ENCODE measurements at regions not wholly inside any gene's neighbourhood (a gene's known extent, or its start where the extent isn't known, plus 50 kb on each side); places are given as distances from the start of the nearest gene placed in this dataset.

DNA sequence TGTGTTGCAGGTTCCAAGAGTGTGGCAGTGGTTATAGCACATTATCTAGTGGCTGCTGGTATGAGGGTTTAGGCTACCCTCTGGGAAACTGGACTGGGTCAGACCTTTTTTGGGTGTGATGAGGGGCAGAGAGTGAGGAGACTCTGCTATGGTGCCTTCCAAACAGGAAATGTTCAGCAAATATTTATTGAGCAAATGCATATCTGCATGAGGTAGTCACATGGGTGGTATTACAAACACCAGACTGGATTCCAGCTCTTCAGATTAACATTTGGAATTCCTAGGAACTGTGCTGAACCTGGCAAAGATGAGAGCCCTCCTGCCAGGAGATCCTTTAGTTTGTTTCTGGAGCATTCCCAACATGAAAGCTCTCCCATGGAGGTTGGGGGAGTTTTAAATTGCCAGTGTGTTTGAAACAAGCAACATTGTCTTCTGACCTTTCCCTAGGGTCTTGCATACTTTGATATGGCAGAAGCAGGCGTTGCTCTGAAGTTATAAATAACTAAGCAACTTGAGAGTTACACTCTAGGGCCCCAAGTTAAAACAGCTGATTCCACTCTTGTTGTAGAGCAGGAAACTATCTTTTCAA, 341.2 kb upstream of the C2CD4B start:
- no peak for TF ChIP-seq TAF1 (IDR thresholded peaks at IDR 0.05; ENCODE audit: low read depth)
- no peak for TF ChIP-seq RAD21 (IDR thresholded peaks at IDR 0.05; ENCODE audit: low read depth)
- TF ChIP-seq, protein P1, sequence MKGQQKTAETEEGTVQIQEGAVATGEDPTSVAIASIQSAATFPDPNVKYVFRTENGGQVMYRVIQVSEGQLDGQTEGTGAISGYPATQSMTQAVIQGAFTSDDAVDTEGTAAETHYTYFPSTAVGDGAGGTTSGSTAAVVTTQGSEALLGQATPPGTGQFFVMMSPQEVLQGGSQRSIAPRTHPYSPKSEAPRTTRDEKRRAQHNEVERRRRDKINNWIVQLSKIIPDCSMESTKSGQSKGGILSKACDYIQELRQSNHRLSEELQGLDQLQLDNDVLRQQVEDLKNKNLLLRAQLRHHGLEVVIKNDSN (IDR thresholded peaks at IDR 0.05), result no peak
- TF ChIP-seq YY1 (IDR thresholded peaks at IDR 0.05; ENCODE audit: low read depth), result no peak
- TF ChIP-seq, protein P2, sequence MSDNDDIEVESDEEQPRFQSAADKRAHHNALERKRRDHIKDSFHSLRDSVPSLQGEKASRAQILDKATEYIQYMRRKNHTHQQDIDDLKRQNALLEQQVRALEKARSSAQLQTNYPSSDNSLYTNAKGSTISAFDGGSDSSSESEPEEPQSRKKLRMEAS (IDR thresholded peaks at IDR 0.05), result no peak
- no peak for TF ChIP-seq EP300 (IDR thresholded peaks at IDR 0.05; ENCODE audit: borderline replicate concordance)
- no peak for TF ChIP-seq CREB1 (IDR thresholded peaks at IDR 0.05; ENCODE audit: low read depth)
- no peak for TF ChIP-seq CEBPB (IDR thresholded peaks at IDR 0.05)
- TF ChIP-seq TCF12 (IDR thresholded peaks at IDR 0.05; ENCODE audit: low read depth), result no peak
- no peak for TF ChIP-seq TEAD4 (IDR thresholded peaks at IDR 0.05)
- TF ChIP-seq NFIC (IDR thresholded peaks at IDR 0.05), result no peak
- no peak for TF ChIP-seq FOXM1 (IDR thresholded peaks at IDR 0.05; ENCODE audit: borderline replicate concordance, low read depth)
- TF ChIP-seq EGR1 (IDR thresholded peaks at IDR 0.05), result no peak
- TF ChIP-seq, protein P3, sequence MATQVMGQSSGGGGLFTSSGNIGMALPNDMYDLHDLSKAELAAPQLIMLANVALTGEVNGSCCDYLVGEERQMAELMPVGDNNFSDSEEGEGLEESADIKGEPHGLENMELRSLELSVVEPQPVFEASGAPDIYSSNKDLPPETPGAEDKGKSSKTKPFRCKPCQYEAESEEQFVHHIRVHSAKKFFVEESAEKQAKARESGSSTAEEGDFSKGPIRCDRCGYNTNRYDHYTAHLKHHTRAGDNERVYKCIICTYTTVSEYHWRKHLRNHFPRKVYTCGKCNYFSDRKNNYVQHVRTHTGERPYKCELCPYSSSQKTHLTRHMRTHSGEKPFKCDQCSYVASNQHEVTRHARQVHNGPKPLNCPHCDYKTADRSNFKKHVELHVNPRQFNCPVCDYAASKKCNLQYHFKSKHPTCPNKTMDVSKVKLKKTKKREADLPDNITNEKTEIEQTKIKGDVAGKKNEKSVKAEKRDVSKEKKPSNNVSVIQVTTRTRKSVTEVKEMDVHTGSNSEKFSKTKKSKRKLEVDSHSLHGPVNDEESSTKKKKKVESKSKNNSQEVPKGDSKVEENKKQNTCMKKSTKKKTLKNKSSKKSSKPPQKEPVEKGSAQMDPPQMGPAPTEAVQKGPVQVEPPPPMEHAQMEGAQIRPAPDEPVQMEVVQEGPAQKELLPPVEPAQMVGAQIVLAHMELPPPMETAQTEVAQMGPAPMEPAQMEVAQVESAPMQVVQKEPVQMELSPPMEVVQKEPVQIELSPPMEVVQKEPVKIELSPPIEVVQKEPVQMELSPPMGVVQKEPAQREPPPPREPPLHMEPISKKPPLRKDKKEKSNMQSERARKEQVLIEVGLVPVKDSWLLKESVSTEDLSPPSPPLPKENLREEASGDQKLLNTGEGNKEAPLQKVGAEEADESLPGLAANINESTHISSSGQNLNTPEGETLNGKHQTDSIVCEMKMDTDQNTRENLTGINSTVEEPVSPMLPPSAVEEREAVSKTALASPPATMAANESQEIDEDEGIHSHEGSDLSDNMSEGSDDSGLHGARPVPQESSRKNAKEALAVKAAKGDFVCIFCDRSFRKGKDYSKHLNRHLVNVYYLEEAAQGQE (IDR thresholded peaks at IDR 0.05; ENCODE audit: low read depth), result no peak
